GM21786 (cell line): ENCODE measurements at regions not wholly inside any gene's neighbourhood (a gene's known extent, or its start where the extent isn't known, plus 50 kb on each side); places are given as distances from the start of the nearest gene placed in this dataset.
A peak's percentile ranks its signal among the peaks of the same experiment; 100 is the strongest.

Experiments used
- ATAC-seq: cut with Tn5 transposase; IDR thresholded peaks from one replicate; pipeline ENCODE4 v1.9.1; 2021; ENCODE audit not compliant: unreplicated experiment

DNA sequence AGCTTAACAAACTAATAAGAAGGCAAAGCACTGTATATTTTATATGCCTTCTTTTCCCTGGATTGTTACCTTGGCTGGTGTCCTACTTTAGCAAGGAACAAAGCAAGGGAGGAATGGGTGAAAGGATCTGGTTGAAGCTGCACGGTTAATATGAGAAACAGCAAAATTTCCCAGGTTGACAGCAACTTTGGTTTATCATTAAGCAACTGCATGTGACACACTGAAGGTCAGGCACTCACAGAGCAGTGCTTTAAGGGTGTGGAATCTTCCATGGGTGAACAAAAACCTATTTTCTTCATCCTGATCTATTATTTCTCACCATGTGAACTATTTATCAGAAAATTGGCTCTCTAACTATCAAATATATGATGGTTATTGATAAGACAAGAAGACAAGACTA lies 109.0 kb upstream of the ATP10B start:
- ATAC-seq = peak; percentile 35

DNA sequence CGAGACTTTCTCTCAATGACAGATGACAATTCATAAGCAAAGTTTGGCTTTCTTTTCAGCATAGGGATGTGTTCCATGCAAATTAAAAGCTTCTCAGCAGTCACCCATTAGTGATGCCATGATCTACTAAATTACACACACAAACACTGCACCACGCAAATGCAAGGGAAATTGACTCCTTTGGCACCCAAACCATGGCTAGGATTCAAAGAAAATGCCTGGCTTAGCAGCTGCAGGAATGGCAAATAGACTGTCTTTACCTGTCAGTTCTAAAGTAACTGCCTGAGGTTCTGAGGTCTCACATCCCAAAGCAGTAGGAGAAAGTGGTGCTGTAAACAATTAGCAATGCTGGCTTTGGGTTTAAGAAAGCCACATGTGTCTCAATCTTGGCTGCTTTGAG lies 108.6 kb upstream of the ATP10B start:
- no peak for ATAC-seq

DNA sequence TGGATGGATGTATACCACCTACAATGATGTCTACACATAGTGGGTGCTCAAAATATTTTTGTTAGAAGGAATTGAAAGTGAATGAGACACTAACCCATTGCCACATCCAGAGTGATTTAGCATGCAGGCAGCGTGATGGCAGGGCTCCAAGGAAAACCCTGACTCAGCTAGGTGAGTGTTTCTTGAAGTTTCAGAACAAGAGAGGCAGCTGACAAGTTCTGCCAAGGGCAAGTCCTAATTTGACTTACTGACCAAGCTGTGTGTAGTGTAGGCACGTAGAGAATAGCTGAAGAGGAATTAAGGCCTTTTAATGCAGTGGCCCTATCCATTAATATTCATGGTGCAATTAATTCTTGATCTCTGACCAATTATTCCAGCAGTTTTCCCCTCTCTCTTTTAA lies 107.8 kb upstream of the ATP10B start:
- ATAC-seq = peak; percentile 63

DNA sequence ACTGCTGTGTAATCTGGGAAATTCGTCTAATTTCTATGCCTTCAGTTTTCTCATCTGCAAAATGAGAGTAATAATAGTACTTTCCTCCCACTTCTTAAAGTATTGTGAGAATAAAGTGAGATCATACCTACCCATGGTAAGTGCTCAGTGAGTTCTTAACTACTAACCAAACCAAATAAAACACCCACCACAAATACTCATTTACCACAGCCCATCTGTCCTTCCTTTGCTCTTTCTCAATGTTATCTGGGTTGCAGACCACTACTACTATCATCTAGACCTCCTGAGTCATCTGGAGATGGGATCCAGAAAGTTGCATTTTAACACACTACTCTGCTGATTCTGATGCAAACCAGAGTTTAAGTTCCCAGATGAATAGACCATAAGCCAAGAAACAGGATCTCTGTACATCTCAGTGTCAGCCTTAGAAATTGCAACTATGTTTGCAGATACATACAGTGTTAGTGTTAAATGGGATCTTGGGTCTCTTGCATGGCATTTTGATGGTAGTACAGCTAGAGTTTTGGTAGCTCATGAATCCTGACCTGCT lies 105.4 kb upstream of the ATP10B start:
- ATAC-seq = peak; percentile 26

DNA sequence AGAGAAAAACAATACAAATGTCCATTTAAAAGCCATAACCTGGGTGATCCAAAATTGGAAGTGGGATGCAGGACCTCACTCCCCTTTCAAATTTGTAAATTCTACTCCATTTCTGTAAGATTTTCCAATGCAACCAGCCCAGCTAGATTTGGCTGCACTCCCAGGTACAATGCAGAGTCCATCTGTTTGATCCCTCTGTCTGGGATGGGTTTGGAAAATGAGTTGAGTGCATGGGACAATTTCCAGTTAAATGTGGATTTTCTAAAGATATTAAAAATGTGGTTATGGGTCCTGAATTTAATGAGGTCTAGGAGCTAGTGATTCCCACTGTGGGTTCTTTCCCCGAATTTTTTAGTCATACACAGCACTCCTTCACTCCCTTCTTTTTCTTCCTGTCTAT lies 104.0 kb upstream of the ATP10B start:
- no peak for ATAC-seq

DNA sequence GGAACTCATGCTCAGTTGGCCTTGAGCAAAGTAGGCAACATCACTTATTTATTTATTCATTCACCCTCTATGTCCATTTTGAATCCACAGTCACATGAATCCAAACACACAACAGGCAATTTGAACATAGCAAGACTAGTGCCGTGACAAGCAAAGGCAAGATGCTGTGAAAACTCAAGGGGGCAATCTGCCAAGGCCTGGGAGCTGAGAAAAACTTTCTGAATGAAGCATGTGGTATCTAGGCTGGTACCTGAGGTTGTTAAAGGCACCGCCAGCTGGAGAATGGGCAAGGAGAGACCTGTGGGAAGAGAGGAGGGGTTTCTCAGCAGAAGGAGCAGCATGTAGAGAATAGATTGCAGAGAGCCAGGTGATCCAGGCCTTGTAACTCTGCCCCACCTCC lies 98.3 kb upstream of the ATP10B start:
- no peak for ATAC-seq

DNA sequence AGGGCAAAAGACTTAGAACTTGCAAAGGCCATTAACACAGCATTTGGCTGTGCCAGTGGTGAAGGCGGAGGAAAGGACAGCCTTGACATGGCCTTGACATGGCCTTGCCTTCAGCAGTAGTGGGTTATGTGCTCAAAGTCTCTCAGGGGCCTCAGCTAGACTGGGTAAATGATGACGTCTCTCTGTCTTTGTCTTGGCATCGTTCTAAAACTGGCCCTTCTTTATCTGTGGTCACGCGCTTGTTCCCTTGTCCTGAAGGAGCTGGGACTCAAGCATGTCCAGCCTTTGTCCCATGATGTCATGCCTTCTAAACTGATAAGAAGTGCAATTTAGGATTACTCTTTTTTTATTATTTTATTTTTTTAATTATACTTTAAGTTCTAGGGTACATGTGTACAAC lies 88.7 kb upstream of the ATP10B start:
- ATAC-seq = no peak

DNA sequence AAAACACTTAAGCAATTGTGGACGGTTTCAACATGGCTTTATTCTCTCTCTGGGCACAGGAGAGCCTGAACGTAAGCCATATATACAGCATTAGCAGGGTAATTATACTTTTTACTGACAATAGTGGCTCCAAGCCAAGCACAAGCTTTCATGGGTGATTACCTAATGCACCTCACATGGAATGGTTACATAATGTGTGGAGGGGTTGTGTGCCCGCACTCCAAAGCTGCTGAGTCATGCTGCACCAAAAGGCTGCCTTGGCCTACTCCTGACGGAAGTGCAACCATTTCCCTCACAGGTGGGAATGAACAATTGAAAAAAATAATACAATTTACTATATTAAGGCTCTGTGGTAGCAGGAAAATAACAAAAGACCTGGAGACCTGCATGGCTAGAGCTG lies 86.5 kb upstream of the ATP10B start:
- ATAC-seq = no peak

DNA sequence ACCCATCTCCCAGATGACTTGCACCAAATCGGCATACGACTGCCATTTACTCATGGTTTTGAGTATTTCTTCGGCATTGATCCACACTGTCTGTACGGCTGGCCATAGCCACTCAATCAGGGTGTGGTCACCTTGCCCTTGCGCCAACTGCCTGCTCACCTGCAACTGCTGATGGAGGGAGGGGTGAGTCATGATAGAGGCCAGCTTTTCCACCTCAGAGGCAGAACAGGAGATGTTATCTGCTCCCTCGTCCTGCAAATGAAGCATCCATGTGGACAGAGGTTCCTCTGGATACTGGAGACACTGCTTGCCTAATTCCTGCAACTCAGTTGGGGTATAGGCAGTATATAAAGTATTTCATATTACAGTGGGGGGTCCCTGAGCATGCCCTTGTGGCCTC lies 85.6 kb upstream of the ATP10B start:
- ATAC-seq = no peak

DNA sequence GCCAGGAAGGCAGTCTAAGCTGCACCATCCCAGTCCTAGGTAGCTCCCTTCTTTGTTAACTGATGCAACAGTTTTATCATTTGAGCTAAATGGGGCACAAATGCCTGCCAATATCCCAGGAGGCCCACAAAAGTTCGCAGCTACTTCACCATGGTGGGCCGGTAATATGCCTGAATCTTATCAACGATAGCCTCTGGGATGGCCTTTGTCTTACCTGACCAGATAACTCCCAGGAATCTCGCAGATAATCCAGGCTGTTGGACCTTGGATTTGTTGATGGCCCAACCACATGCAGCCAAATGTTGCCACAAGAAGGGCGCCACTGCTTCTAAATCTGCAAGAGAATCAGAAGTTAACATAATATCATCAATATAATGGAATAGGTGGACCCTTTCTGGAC lies 83.8 kb upstream of the ATP10B start:
- ATAC-seq = no peak

DNA sequence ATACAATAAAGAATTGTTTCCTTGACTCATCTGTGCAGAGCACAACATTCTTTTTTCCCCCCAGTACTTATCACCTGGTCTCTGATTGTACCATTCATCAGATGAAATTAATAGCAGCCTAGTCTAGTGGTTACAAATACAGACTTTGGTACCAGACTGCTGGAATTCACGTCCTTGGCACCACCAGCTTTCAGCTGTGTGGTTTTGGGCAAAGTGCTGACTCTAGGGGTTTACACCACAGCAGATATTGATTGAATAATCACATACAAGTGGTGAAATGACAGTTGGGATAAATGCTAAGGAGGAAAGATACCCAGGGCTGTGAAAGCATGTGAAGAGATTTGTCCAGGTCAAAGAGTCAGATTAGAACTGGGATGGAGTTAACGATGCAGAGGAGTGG lies 79.3 kb upstream of the ATP10B start:
- ATAC-seq = no peak

DNA sequence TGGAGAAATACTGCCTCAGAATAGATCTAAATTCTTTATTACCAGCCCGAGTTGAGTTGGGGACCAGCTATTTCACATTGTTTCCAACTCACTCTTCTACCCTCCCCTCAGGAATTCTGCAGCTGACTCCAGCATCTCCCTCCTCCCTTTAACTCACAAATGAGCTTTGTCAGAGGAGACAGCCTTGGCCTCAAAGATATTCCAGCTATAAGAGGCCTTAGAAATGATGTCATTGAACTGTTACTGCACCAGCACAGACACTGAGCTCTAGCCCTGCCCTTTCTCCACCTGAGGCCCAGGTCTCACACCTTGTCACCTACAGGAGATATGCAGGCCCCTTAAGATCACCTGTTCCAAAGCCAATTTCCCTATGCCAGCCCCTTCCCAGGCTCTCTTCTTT lies 78.4 kb upstream of the ATP10B start:
- ATAC-seq = no peak

DNA sequence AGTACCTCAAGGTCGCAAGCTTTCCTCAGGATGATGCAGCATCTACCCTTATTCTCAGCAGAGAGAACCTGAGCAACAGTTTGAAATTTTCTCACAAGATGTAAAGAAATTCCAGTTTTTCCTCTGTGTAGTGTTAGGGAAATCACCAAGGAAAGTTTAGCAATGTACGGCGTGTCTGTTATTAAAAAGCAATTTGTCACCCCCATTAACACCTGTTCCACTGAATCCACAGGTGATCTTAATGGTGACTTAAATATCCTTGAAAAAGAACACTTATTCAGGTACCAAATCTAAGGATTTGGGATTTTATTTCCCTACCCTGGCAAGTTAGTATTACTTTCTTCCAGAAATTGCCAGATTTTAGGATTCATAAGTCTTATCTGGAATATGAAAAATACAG lies 77.9 kb upstream of the ATP10B start:
- ATAC-seq = no peak

DNA sequence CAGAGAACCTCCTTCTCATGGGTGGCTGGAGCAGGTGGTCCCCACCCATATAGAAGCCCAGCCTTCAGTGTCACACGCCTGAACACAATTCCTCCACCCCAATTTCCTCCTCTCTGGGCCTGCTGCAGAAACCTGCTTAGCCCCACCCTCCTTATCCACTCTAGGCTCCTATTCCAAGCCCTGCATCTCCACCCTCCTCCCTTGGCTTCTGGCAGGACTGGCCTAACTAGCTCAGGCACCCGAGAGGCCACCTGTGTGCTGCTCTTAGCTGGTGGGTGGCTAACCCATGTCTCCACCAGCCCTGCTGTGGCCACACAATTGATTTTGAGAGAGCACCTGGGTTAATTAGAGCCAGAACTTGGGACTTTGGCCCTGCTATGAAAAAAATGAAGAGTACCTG lies 77.3 kb upstream of the ATP10B start:
- ATAC-seq = no peak

DNA sequence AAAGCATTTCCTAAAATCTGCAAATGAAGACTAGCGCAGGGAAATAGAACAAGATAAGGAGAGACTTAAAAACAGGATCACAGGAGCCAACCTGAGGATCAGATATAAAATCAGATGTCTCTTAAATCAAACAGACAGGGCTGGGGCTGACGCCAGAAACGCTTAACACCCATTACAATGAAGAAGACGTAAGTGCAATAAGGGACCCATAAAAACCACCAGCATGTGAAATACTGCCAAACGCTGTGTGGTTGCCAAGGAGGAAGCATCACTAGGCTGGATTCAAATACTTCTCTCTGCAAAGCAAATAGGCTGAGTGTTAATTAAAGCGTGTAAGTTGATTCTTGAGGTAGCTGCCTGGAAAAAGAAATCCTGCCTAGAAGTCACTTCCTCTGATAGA lies 74.4 kb upstream of the ATP10B start:
- ATAC-seq = no peak

DNA sequence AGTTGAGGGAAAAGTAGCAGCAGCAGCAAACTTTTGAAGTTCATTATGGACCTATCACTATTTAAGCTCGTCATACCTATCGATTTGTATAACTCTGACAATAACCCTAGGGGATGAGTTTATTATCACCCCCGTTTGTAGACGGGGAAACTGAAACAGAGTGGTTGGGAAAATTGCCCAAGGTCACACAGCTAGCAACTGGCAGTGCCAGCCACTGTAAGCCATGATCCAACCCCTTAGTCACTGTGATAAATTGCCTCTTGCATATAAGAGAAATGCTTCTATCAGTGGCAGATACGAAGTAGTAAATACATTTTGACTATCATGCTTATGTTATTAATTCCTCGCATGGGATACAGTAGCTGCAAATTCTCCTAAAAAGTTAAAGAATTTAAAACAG lies 73.3 kb upstream of the ATP10B start:
- ATAC-seq = no peak

DNA sequence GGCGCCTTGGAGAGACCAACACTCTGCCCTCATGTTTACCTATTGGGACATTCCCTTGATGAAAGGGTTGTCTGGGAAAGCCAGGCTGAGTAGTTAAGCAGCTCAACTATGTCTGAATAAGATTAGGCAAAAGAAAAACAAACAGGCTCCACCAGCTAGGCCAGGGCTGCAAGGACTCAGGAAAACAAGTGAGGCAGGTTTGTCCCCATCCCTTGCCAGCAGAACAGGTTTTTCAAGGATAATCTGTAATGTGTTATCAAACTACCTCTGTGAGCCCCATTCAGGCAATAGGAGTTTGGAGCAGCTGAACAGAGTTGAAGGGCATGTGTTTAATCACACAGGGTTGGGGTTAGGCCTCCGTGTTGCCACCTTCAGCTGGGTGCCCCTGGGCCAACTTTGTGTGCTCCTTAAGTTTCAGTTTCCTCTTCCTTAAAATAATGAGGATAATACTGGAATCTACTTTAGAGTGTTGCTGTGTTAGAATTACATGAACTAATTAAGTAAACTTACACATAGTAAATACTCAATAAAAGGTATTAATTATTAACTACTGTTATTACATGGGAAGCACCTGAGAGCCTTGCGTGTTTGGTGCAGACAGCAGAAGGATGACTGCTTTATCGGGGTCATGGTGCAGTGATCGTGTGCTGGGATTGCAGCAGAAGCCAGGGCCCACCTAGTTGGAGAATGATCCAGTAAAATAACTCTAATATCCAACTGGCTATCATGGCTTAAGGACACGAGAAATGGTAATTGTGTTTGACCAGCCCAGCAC lies 72.1 kb upstream of the ATP10B start:
- ATAC-seq = no peak

DNA sequence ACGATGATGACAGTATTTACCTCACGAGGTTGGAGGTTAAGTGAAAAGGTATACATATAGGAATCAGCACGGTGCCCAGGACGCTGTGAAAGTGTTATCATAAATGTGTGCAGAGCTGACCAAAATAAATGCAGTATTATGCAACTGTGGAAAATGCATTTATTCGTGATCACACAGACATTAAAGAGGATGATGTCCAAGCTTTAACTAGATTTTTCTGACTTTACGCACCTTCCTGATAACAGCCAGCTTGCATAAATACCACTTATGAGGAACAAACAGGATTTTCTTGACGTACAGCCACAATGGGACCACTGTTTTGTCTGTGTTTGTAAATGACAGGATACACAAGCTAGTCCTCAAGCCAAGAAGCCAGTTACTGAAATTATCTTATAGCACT lies 71.4 kb upstream of the ATP10B start:
- ATAC-seq = no peak

DNA sequence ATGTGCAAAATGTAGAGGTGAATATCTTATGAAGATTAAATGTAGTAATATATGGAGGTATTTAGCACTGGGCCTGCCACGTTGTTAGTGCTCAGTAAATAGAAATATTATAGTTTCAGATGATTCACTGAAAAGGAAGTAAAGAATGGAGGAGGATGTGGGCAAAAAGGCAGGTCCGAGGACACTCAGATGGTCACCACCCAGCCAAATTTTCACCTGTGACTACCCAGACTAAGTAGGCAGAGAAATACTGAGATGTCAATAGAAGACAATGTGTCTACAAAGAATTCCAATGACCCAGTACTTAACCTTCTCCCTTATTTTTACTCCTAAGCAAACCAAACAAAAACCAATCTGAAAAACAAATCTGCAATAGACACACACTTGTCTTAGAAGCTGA lies 70.3 kb upstream of the ATP10B start:
- no peak for ATAC-seq

DNA sequence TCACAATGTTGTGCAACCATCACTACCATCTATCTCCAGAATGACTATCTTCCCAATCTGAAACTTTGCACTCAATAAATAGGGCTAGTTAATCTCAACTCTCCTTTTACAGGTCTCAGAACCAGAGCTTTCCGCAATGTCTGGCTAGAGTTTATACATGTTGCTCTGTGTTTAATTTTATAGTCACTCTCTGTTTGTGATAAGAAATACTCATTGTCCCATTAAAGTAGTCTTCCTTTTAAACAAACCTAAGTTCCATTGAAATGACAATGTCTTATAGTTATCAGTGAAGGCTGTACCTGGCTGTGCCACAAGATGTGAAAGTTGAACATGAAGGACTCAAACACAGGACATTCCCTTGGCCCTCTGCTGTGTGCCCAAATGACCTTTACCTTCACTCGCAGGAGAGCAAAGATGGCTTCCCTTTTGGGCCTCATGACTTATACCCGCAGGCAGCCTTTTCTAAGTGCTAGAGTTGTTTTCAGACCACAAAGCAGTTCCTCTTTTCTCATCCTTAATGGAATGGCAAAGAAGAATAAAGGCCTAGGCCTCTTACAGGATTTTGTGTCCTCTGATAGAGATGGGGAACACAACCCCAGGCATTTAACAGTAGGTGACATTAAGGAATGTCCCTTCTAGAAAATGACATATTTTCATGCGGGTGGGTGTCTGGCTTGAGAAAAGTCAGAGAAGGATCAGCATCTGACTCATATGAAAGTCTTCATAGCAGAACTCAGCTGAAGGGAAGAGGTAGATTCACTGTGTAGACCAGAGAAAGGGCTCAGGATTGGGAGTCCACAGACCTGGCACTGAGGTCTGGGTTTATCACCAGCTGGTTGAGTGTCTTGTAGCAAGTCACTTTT lies 69.6 kb upstream of the ATP10B start:
- no peak for ATAC-seq

DNA sequence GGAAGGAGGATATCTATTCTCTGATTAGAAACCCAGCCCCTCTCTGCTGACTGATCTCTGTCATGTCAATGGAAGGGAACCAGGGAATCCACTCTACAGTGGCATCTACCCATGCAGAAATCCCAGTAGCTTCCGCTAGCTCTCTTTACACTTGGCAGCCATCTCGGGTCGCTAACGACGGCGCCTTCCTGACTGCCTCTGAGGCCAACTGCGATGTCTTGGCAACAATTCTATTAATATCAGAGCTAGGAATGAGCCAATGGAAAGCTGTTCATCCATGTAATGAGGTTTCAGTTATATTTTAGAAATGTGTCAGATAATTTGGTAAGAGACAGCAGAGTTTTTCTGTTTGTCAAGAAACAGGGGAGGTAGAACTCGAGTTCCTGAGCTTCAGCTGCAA lies 67.6 kb upstream of the ATP10B start:
- no peak for ATAC-seq

DNA sequence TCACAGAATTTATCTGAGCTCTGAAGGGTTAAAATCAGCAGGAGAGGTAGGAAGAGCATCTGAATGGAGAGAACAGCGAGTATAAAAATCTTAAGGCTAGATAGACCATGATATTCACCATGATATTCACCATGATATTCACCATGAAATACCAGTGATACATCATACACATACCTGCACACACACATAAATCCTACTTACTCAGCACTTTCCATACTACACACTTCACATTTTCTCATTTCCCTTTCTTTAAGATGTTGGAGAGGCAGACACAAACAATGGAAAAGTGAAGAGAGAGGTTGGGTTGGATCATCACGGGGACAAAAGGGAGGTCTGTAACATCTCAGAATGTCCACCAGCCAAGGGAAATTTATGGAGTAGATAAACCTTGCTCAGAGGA lies 66.4 kb upstream of the ATP10B start:
- no peak for ATAC-seq
